ENCODE measurements at regions not wholly inside any gene's neighbourhood (a gene's known extent, or its start where the extent isn't known, plus 50 kb on each side); places are given as distances from the start of the nearest gene placed in this dataset.

DNA sequence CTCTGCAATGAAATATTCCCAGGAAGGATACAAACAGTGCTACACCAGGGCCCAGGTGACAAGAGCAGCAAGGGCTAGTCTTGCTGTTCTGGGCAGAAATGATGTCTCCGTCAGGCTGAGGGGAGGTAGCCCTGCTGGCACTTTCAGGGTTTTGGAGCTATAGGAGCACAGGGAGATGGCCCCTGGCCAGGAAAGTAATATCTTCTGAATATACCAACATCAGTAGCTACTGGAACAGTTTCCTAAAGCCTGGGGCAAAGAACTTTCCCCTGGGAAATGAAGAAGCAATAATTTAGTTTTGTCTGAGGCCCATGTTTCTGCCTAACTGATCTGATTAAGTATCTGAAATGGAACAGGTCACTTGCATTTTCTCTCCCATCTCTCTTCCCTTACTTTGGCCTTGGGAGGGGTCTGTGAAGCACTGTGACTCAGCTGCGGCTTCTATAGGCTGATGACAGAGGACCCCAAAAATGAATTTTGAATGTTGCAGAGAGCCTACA lies 489.1 kb upstream of the PODXL start:
- TF ChIP-seq CEBPB (IDR thresholded peaks at IDR 0.05; ENCODE audit: low read depth, low read length): no peak
- no peak for TF ChIP-seq RFX5 (IDR thresholded peaks at IDR 0.05; ENCODE audit: low read depth, low read length)
- TF ChIP-seq, protein P1, sequence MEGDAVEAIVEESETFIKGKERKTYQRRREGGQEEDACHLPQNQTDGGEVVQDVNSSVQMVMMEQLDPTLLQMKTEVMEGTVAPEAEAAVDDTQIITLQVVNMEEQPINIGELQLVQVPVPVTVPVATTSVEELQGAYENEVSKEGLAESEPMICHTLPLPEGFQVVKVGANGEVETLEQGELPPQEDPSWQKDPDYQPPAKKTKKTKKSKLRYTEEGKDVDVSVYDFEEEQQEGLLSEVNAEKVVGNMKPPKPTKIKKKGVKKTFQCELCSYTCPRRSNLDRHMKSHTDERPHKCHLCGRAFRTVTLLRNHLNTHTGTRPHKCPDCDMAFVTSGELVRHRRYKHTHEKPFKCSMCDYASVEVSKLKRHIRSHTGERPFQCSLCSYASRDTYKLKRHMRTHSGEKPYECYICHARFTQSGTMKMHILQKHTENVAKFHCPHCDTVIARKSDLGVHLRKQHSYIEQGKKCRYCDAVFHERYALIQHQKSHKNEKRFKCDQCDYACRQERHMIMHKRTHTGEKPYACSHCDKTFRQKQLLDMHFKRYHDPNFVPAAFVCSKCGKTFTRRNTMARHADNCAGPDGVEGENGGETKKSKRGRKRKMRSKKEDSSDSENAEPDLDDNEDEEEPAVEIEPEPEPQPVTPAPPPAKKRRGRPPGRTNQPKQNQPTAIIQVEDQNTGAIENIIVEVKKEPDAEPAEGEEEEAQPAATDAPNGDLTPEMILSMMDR (conservative IDR thresholded peaks at IDR 0.05; ENCODE audit: low read depth, low read length): no peak
- no peak for TF ChIP-seq FOS (IDR thresholded peaks at IDR 0.05; ENCODE audit: low read depth, low read length)
- TF ChIP-seq SMC3 (IDR thresholded peaks at IDR 0.05; ENCODE audit: low read depth, low read length): no peak
- no peak for TF ChIP-seq CHD1 (IDR thresholded peaks at IDR 0.05; ENCODE audit: low read depth, low read length)
- TF ChIP-seq RCOR1 (IDR thresholded peaks at IDR 0.05; ENCODE audit: insufficient replicate concordance, low read length): no peak
- no peak for TF ChIP-seq POLR2A (IDR thresholded peaks at IDR 0.05; ENCODE audit: low read depth, low read length)
- TF ChIP-seq RAD21 (IDR thresholded peaks at IDR 0.05; ENCODE audit: low read length): no peak
- TF ChIP-seq MXI1 (IDR thresholded peaks at IDR 0.05; ENCODE audit: borderline replicate concordance, low read depth, low read length): no peak
- no peak for TF ChIP-seq USF2 (IDR thresholded peaks at IDR 0.05; ENCODE audit: low read depth, low read length)
- no peak for TF ChIP-seq MAFK (IDR thresholded peaks at IDR 0.05; ENCODE audit: low read depth, low read length)
- TF ChIP-seq NFE2L2 (IDR thresholded peaks at IDR 0.05; ENCODE audit: low read depth, low read length): no peak
- H3K56ac ChIP-seq (ENCODE audit: extremely low read depth, insufficient read depth, low read length): no peak overlapping the region
- no peak overlapping the region for H2BK15ac ChIP-seq (ENCODE audit: low read depth, low read length)
- intact Hi-C loops (cut with micrococcal nuclease): loop anchor here (10.0 kb wide), 1 partner anchor 361 kb away; no protein-coding TSS in a partner anchor
- H3K4me1 ChIP-seq (ENCODE audit: control insufficient read depth, insufficient read depth, low read length): no peaks in the 10 kb centered on the region
- no peak overlapping the region for H3K14ac ChIP-seq (replicated peaks; ENCODE audit: low read depth, low read length)
- POLR2A ChIA-PET (ENCODE audit: unreplicated experiment): no interaction called here
- no peak overlapping the region for H3K18ac ChIP-seq (ENCODE audit: low read depth, low read length)
- no peaks in the 10 kb centered on the region for H3K9me1 ChIP-seq (ENCODE audit: insufficient read depth, low read length)
- no peaks in the 10 kb centered on the region for H4K20me1 ChIP-seq (ENCODE audit: insufficient read depth, low read length)
- H2AK5ac ChIP-seq (ENCODE audit: low read depth, low read length): no peak overlapping the region
- no peak overlapping the region for H3K4me3 ChIP-seq (ENCODE audit: insufficient read depth, low read depth, low read length)
- H3K4me2 ChIP-seq (ENCODE audit: low read depth, low read length): no peak overlapping the region
- no peak overlapping the region for H3K4ac ChIP-seq (ENCODE audit: low read depth, low read length)
- WGBS, 2 experiments (ENCODE audit: extremely low coverage in 2 of 2, insufficient read length in 1 of 2): no CpG with 5 or more reads among the region's 2 CpGs
- H3K27ac ChIP-seq (ENCODE audit: insufficient read depth, low read length): no peak overlapping the region
- dilution Hi-C loops (cut with HindIII; ENCODE audit: low sequenced_read_pairs, unreplicated experiment): no loop called here
- H3K9ac ChIP-seq (ENCODE audit: low read depth, low read length): no peak overlapping the region
- ATAC-seq (ENCODE audit: low read depth) (no peak), DNase-seq (no peak)
- H3K9me3 ChIP-seq (ENCODE audit: control insufficient read depth, insufficient read depth, low read length): no peaks in the 10 kb centered on the region
- H4K91ac ChIP-seq (ENCODE audit: insufficient read depth, low read depth, low read length): no peak overlapping the region
- CTCF ChIA-PET: no interaction called here
- H3K36me3 ChIP-seq (ENCODE audit: control insufficient read depth, insufficient read depth, low read length): no peaks in the 10 kb centered on the region
- H4K8ac ChIP-seq (ENCODE audit: low read depth in 2 of 2, low read length in 2 of 2): no peak overlapping the region
- no peak overlapping the region for H2BK20ac ChIP-seq (ENCODE audit: low read depth, low read length)
- no peak overlapping the region for H3K23ac ChIP-seq (ENCODE audit: low read depth, low read length)
- in situ Hi-C loops (cut with MboI; ENCODE audit: low sequenced_read_pairs): no loop called here
- H2BK5ac ChIP-seq (ENCODE audit: low read depth, low read length, poor library complexity, severe bottlenecking): no peak overlapping the region
- H3K27me3 ChIP-seq (ENCODE audit: control insufficient read depth, insufficient read depth, low read length): peaks cover 2% of the 10 kb centered on the region; the same call in 1 of the 2 replicates
- H3K79me1 ChIP-seq (ENCODE audit: low read depth in 1 of 2, low read length in 2 of 2): no peaks in the 10 kb centered on the region
- H2AFZ ChIP-seq (replicated peaks; ENCODE audit: low read length, poor library complexity): no peak overlapping the region
- BruUV-seq (replicated peaks): no TSS peak
- H2BK120ac ChIP-seq (ENCODE audit: low read depth, low read length): no peak overlapping the region
- H2AK9ac ChIP-seq (replicated peaks; ENCODE audit: low read depth, low read length, poor library complexity): no peak overlapping the region
- no peak overlapping the region for H4K5ac ChIP-seq (ENCODE audit: low read depth, low read length)

Measured in IMR-90 (cell line).